Prostate gland (tissue), 2 donors: ENCODE measurements at regions not wholly inside any gene's neighbourhood (a gene's known extent, or its start where the extent isn't known, plus 50 kb on each side); places are given as distances from the start of the nearest gene placed in this dataset.
"Not testable (repeated sequence)": the region's sequence is repeated elsewhere in the genome, so short reads cannot be mapped to it uniquely, and the experiment has no call there.

ENCODE experiments used
- POLR2A ChIP-seq: fragments of 450-650 bp; IDR thresholded peaks from one replicate; pipeline ENCODE4 v1.6.1; 2016; ENCODE audit warnings: antibody characterized with exemption, mild to moderate bottlenecking
- POLR2AphosphoS5 ChIP-seq: sonication (generic); formaldehyde crosslinking; IDR thresholded peaks from one replicate; pipeline ENCODE4 v1.6.1; 2017; ENCODE audit warnings: antibody characterized with exemption
- TF ChIP-seq, protein P1 (sequence below), 4 experiments: fragments of 200-600 bp in 2 of 4; fragments of 450-650 bp in 2 of 4; sonication (generic) in 2 of 4; IDR thresholded peaks; 1 replicate in 3 of 4; 2 replicates in 1 of 4; pipeline ENCODE4 v1.5.1; 2016 to 2019; ENCODE audit warnings: antibody characterized with exemption in 4 of 4, mild to moderate bottlenecking in 2 of 4, moderate library complexity in 2 of 4

DNA sequence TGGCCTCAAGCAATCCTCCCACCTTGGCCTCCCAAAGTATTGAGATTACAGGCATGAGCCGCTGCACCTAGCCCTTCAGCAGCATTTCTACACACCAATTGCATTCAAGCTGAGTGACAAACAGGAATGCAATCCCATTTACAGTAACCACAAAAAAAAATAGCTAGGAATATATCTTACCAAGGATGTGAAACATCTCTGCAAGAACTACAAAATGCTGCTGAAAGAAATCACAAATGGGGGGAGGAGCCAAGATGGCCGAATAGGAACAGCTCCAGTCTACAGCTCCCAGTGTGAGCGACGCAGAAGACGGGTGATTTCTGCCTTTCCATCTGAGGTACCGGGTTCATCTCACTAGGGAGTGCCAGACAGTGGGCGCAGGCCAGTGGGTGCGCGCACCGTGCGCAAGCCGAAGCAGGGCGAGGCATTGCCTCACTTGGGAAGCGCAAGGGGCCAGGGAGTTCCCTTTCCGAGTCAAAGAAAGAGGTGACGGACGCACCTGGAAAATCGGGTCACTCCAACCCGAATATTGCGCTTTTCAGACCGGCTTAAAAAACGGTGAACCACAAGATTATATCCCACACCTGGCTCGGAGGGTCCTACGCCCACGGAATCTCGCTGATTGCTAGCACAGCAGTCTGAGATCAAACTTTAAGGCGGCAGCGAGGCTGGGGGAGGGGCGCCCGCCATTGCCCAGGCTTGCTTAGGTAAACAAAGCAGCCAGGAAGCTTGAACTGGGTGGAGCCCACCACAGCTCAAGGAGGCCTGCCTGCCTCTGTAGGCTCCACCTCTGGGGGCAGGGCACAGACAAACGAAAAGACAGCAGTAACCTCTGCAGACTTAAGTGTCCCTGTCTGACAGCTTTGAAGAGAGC, 116.1 kb upstream of the GRB10 start:
- TF ChIP-seq POLR2AphosphoS5, POLR2A: not testable (repeated sequence)
- TF ChIP-seq, protein P1, sequence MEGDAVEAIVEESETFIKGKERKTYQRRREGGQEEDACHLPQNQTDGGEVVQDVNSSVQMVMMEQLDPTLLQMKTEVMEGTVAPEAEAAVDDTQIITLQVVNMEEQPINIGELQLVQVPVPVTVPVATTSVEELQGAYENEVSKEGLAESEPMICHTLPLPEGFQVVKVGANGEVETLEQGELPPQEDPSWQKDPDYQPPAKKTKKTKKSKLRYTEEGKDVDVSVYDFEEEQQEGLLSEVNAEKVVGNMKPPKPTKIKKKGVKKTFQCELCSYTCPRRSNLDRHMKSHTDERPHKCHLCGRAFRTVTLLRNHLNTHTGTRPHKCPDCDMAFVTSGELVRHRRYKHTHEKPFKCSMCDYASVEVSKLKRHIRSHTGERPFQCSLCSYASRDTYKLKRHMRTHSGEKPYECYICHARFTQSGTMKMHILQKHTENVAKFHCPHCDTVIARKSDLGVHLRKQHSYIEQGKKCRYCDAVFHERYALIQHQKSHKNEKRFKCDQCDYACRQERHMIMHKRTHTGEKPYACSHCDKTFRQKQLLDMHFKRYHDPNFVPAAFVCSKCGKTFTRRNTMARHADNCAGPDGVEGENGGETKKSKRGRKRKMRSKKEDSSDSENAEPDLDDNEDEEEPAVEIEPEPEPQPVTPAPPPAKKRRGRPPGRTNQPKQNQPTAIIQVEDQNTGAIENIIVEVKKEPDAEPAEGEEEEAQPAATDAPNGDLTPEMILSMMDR (IDR thresholded peaks at IDR 0.05) = not testable (repeated sequence)
